GM10266 (cell line): ENCODE measurements at regions not wholly inside any gene's neighbourhood (a gene's known extent, or its start where the extent isn't known, plus 50 kb on each side); places are given as distances from the start of the nearest gene placed in this dataset.

ENCODE experiments used
- DNase-seq: peaks from one replicate; pipeline ENCODE4 v3.0.0; 2012; ENCODE audit errors: extremely low spot score
- CTCF ChIP-seq: IDR thresholded peaks from 2 replicates; pipeline ENCODE4 v1.5.1; 2012; ENCODE audit warnings: mild to moderate bottlenecking, low read depth; ENCODE audit not compliant: control insufficient read depth, insufficient read depth; ENCODE audit errors: missing control alignments

GRCh38 chr3:34724916-34725499, 914.3 kb upstream of the ARPP21 start:
- TF ChIP-seq CTCF = no peak

GRCh38 chr3:34725774-34726173, 913.6 kb upstream of the ARPP21 start:
- DNase-seq = no peak
- no peak for TF ChIP-seq CTCF

More at GRCh38 chr3:34724916-34725499, 914.3 kb upstream of the ARPP21 start:
- DNase-seq = no peak

- no peak for DNase-seq
- no peak for TF ChIP-seq CTCF
Measured at GRCh38 chr3:34727700-34728099, 911.6 kb upstream of the ARPP21 start.

GRCh38 chr3:34742151-34742550, 897.2 kb upstream of the ARPP21 start:
- no peak for DNase-seq
- TF ChIP-seq CTCF = no peak

GRCh38 chr3:34758630-34759261, 880.6 kb upstream of the ARPP21 start:
- no peak for DNase-seq
- no peak for TF ChIP-seq CTCF

- TF ChIP-seq CTCF = no peak
- DNase-seq = no peak
Measured at GRCh38 chr3:34777386-34777785, 861.9 kb upstream of the ARPP21 start.

- DNase-seq = no peak
- no peak for TF ChIP-seq CTCF
Measured at GRCh38 chr3:34779092-34779491, 860.2 kb upstream of the ARPP21 start.
